ENCODE measurements at regions not wholly inside any gene's neighbourhood (a gene's known extent, or its start where the extent isn't known, plus 50 kb on each side); places are given as distances from the start of the nearest gene placed in this dataset.

DNA sequence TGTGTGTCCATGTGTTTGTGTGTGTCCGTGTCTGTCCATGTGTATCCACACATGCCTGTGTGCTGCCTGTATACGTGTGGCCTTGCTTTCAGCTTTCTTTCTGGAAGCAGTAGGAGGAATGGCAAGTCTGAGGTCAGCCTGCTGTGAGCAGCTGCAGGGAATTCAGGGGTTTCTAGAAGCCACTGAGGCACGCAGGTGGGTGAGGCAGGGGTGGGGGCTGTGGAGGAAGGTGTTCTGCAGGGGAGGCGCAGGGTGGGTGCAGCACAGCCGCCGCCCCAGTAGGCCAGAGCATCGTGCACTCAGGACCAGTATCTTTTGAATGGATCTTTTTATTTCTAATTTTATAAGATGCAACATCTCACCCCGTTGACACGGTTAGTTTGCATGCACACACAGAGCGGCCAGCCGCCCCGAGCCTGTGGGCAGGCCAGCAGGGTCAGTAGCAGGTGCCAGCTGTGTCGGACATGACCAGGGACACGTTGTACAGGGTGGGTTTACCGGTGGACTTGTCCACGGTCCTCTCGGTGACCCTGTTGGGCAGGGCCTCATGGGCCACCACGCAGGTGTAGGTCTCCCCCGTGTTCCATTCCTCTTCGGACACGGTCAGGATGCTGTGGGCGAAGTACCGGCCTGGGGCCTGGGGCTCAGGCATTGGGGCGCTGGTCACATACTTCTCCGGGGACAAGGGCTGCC lies 327.7 kb downstream of the TMEM121 start:
- Histone ChIP-seq H3K36me3 (ENCODE audit: low read depth) (no peaks in the 10 kb centered on the region), H3F3A (ENCODE audit: insufficient read depth) (no peaks in the 10 kb centered on the region), H3K9me2 (ENCODE audit: insufficient read depth) (no peaks in the 10 kb centered on the region), H3K79me2 (ENCODE audit: insufficient read depth) (no peaks in the 10 kb centered on the region), H3K27ac (no peak overlapping the region), H3K9me3 (ENCODE audit: low read depth) (no peaks in the 10 kb centered on the region), H3K4me3 (no peak overlapping the region), H3K27me3 (replicated peaks; ENCODE audit: insufficient read depth) (no peaks in the 10 kb centered on the region), H3K9ac (no peak overlapping the region), H4K20me1 (ENCODE audit: insufficient read depth) (no peaks in the 10 kb centered on the region), H3K4me2 (ENCODE audit: unreplicated experiment) (no peak overlapping the region), H3K4me1 (ENCODE audit: insufficient read depth) (no peaks in the 10 kb centered on the region), H2AFZ (no peak overlapping the region)
- TF ChIP-seq EZH2 (IDR thresholded peaks at IDR 0.05; ENCODE audit: insufficient read depth, poor library complexity, severe bottlenecking) (no peak), EZH2phosphoT487 (IDR thresholded peaks at IDR 0.05; ENCODE audit: insufficient read depth, low read depth) (no peak)
- 45 to 57% methylated on average over 25 of the region's 25 CpGs for WGBS, 2 experiments (ENCODE audit: low coverage in 1 of 2, low lambda C conversion rate in 2 of 2, missing lambda C conversion rate in 2 of 2)
- DNase-seq, result no peak
- in situ Hi-C loops (cut with MboI), result no loop called here

DNA sequence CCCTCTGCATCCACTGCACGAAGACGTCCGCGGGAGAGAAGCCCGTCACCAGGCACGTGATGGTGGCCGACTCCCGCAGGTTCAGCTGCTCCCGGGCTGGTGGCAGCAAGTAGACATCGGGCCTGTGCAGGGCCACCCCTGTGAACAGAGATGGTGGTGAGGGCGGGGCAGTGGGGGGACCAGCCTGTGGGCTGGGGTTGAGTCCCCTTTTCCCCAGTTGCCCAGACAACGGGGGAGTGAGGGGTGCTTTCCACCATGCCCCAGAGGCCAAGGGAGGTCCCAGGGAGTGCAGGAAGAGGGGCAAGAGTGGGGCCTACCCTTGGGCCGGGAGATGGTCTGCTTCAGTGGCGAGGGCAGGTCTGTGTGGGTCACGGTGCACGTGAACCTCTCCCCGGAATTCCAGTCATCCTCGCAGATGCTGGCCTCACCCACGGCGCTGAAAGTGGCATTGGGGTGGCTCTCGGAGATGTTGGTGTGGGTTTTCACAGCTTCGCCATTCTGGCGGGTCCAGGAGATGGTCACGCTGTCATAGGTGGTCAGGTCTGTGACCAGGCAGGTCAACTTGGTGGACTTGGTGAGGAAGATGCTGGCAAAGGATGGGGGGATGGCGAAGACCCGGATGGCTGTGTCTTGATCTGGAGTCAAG lies 328.3 kb downstream of the TMEM121 start:
- H3K9me3 ChIP-seq (ENCODE audit: low read depth), result no peaks in the 10 kb centered on the region
- H3K4me1 ChIP-seq (ENCODE audit: insufficient read depth), result no peaks in the 10 kb centered on the region
- no peaks in the 10 kb centered on the region for H3K27me3 ChIP-seq (replicated peaks; ENCODE audit: insufficient read depth)
- TF ChIP-seq EZH2phosphoT487 (IDR thresholded peaks at IDR 0.05; ENCODE audit: insufficient read depth, low read depth) (no peak), EZH2 (IDR thresholded peaks at IDR 0.05; ENCODE audit: insufficient read depth, poor library complexity, severe bottlenecking) (no peak)
- H3F3A ChIP-seq (ENCODE audit: insufficient read depth), result no peaks in the 10 kb centered on the region
- H3K79me2 ChIP-seq (ENCODE audit: insufficient read depth), result no peaks in the 10 kb centered on the region
- H3K9me2 ChIP-seq (ENCODE audit: insufficient read depth), result no peaks in the 10 kb centered on the region
- H2AFZ ChIP-seq, result no peak overlapping the region
- no peaks in the 10 kb centered on the region for H4K20me1 ChIP-seq (ENCODE audit: insufficient read depth)
- H3K4me3 ChIP-seq, result no peak overlapping the region
- 58 to 61% methylated on average over 26 of the region's 26 CpGs for WGBS, 2 experiments (ENCODE audit: low coverage in 1 of 2, low lambda C conversion rate in 2 of 2, missing lambda C conversion rate in 2 of 2)
- H3K4me2 ChIP-seq (ENCODE audit: unreplicated experiment), result no peak overlapping the region
- in situ Hi-C loops (cut with MboI), result no loop called here
- H3K36me3 ChIP-seq (ENCODE audit: low read depth), result no peaks in the 10 kb centered on the region
- DNase-seq, result no peak
- no peak overlapping the region for H3K9ac ChIP-seq
- no peak overlapping the region for H3K27ac ChIP-seq

- Histone ChIP-seq H3K4me3 (no peak overlapping the region), H3K9me3 (ENCODE audit: low read depth) (no peaks in the 10 kb centered on the region), H3K9me2 (ENCODE audit: insufficient read depth) (no peaks in the 10 kb centered on the region), H3F3A (ENCODE audit: insufficient read depth) (no peaks in the 10 kb centered on the region), H3K79me2 (ENCODE audit: insufficient read depth) (no peaks in the 10 kb centered on the region), H4K20me1 (ENCODE audit: insufficient read depth) (no peaks in the 10 kb centered on the region), H2AFZ (no peak overlapping the region), H3K4me2 (ENCODE audit: unreplicated experiment) (no peak overlapping the region), H3K36me3 (ENCODE audit: low read depth) (no peaks in the 10 kb centered on the region), H3K27me3 (replicated peaks; ENCODE audit: insufficient read depth) (no peaks in the 10 kb centered on the region), H3K9ac (no peak overlapping the region), H3K27ac (no peak overlapping the region), H3K4me1 (ENCODE audit: insufficient read depth) (no peaks in the 10 kb centered on the region)
- DNase-seq, result no peak
- TF ChIP-seq EZH2phosphoT487 (IDR thresholded peaks at IDR 0.05; ENCODE audit: insufficient read depth, low read depth) (no peak), EZH2 (IDR thresholded peaks at IDR 0.05; ENCODE audit: insufficient read depth, poor library complexity, severe bottlenecking) (no peak)
- 68 to 69% methylated on average over 31 to 35 of the region's 35 CpGs for WGBS, 2 experiments (ENCODE audit: low coverage in 1 of 2, low lambda C conversion rate in 2 of 2, missing lambda C conversion rate in 2 of 2)
- in situ Hi-C loops (cut with MboI), result no loop called here
These were observed 329.0 kb downstream of the TMEM121 start for GRCh38 chr14:105855246-105855892.

- no peaks in the 10 kb centered on the region for H3K9me3 ChIP-seq (ENCODE audit: low read depth)
- H3K4me1 ChIP-seq (ENCODE audit: insufficient read depth), result no peaks in the 10 kb centered on the region
- no peak for DNase-seq
- no peaks in the 10 kb centered on the region for H4K20me1 ChIP-seq (ENCODE audit: insufficient read depth)
- no peaks in the 10 kb centered on the region for H3K27me3 ChIP-seq (replicated peaks; ENCODE audit: insufficient read depth)
- no peak overlapping the region for H3K4me2 ChIP-seq (ENCODE audit: unreplicated experiment)
- H3K27ac ChIP-seq, result no peak overlapping the region
- no peak overlapping the region for H2AFZ ChIP-seq
- no peaks in the 10 kb centered on the region for H3F3A ChIP-seq (ENCODE audit: insufficient read depth)
- H3K9ac ChIP-seq, result no peak overlapping the region
- no peaks in the 10 kb centered on the region for H3K9me2 ChIP-seq (ENCODE audit: insufficient read depth)
- WGBS, 2 experiments (ENCODE audit: low coverage in 1 of 2, low lambda C conversion rate in 2 of 2, missing lambda C conversion rate in 2 of 2), result 53 to 59% methylated on average over 24 to 28 of the region's 28 CpGs
- TF ChIP-seq EZH2phosphoT487 (IDR thresholded peaks at IDR 0.05; ENCODE audit: insufficient read depth, low read depth) (no peak), EZH2 (IDR thresholded peaks at IDR 0.05; ENCODE audit: insufficient read depth, poor library complexity, severe bottlenecking) (no peak)
- in situ Hi-C loops (cut with MboI), result no loop called here
- H3K79me2 ChIP-seq (ENCODE audit: insufficient read depth), result no peaks in the 10 kb centered on the region
- no peak overlapping the region for H3K4me3 ChIP-seq
- H3K36me3 ChIP-seq (ENCODE audit: low read depth), result no peaks in the 10 kb centered on the region
These were observed 329.7 kb downstream of the TMEM121 start for GRCh38 chr14:105855893-105856675.
